Panc1 (cell line): ENCODE measurements at regions not wholly inside any gene's neighbourhood (a gene's known extent, or its start where the extent isn't known, plus 50 kb on each side); places are given as distances from the start of the nearest gene placed in this dataset.

Experiments used
- ATAC-seq: fragments of 200-7000 bp; cut with Tn5 transposase; 2 replicates; pipeline ENCODE4 v1.9.1; 2020; ENCODE audit warnings: mild to moderate bottlenecking, moderate library complexity
- BruUV-seq: library from RNA; stranded (reverse); fragments of 400-500 nt; replicated peaks from 2 replicates; lab custom pipeline; 2021; lab: Mats Ljungman, UMichigan
- CTCF ChIA-PET: fragments of 300-600 bp; sonication (Branson Sonifier 250); formaldehyde crosslinking; loops from one replicate; lab custom pipeline; 2022; ENCODE audit warnings: antibody characterized with exemption; lab: Charles Lee
- POLR2A ChIA-PET: fragments of 300-600 bp; sonication (Branson Sonifier 250); formaldehyde crosslinking; loops from one replicate; lab custom pipeline; 2022; ENCODE audit warnings: antibody characterized with exemption; lab: Charles Lee
- DNase-seq: peaks from one replicate; pipeline ENCODE4 v3.0.0-alpha.2; 2010; ENCODE audit warnings: low read depth, low spot score
- H3K27ac ChIP-seq: 2 replicates; pipeline ENCODE4 v1.5.1; 2011; ENCODE audit warnings: mild to moderate bottlenecking, low read length, inconsistent platforms
- H3K27me3 ChIP-seq: fragments of 200-500 bp; sonication (Bioruptor generic); 2 replicates; pipeline ENCODE4 v1.6.0; 2014; ENCODE audit warnings: low read length, inconsistent platforms; ENCODE audit not compliant: control insufficient read depth, insufficient read depth
- H3K36me3 ChIP-seq: fragments of 200-500 bp; sonication (Bioruptor generic); 2 replicates; pipeline ENCODE4 v1.5.1; 2014; ENCODE audit warnings: inconsistent platforms, mild to moderate bottlenecking, low read length, moderate library complexity; ENCODE audit not compliant: control insufficient read depth, insufficient read depth
- H3K4me1 ChIP-seq: 2 replicates; pipeline ENCODE4 v1.5.1; 2011; ENCODE audit warnings: inconsistent platforms, mild to moderate bottlenecking, low read length, moderate library complexity; ENCODE audit not compliant: control insufficient read depth, insufficient read depth
- H3K4me3 ChIP-seq, 2 experiments: 2 replicates each; pipeline ENCODE4 v1.5.1; 2011 to 2012; ENCODE audit warnings: low read depth in 2 of 2, low read length in 2 of 2, mild to moderate bottlenecking in 2 of 2, inconsistent platforms in 1 of 2, moderate library complexity in 1 of 2
- H3K9me3 ChIP-seq: fragments of 200-500 bp; sonication (Bioruptor generic); 2 replicates; pipeline ENCODE4 v1.5.1; 2014; ENCODE audit warnings: low read depth, mild to moderate bottlenecking, inconsistent platforms, low read length, moderate library complexity; ENCODE audit not compliant: control insufficient read depth, insufficient read depth
- POLR2AphosphoS5 ChIP-seq: IDR thresholded peaks from 2 replicates; pipeline ENCODE4 v1.6.1; 2012; ENCODE audit warnings: mild to moderate bottlenecking, low read depth, low read length, moderate library complexity
- SIN3A ChIP-seq: IDR thresholded peaks from 2 replicates; pipeline ENCODE4 v1.6.1; 2012; ENCODE audit warnings: low read depth, mild to moderate bottlenecking, low read length, moderate library complexity, borderline replicate concordance; ENCODE audit not compliant: insufficient read depth
- TCF7L2 ChIP-seq: IDR thresholded peaks from 2 replicates; pipeline ENCODE4 v1.6.1; 2011; ENCODE audit warnings: mild to moderate bottlenecking, low read depth, low read length, inconsistent platforms
- in situ Hi-C: cut with HindIII; loops from 2 replicates; pipeline ENCODE4 v1.10.0; 2016; ENCODE audit warnings: low sequenced_read_pairs, low pct_unique_long_range_greater_than_20kb
- intact Hi-C: fragments of 100-400 bp; cut with micrococcal nuclease; formaldehyde crosslinking; loops from one replicate; pipeline ENCODE4 v1.10.0; 2022; ENCODE audit not compliant: unreplicated experiment
- TF ChIP-seq, protein P1 (sequence below): fragments of 450-650 bp; IDR thresholded peaks from 2 replicates; pipeline ENCODE4 v1.5.1; 2017; ENCODE audit warnings: mild to moderate bottlenecking
- TF ChIP-seq, protein P2 (sequence below), 2 experiments: IDR thresholded peaks; 2 replicates each; pipeline ENCODE4 v1.6.1; 2011 to 2012; ENCODE audit warnings: low read depth in 2 of 2, control low read depth in 1 of 2, low read length in 1 of 2, mild to moderate bottlenecking in 1 of 2, moderate library complexity in 1 of 2; ENCODE audit not compliant: insufficient read depth in 1 of 2

DNA sequence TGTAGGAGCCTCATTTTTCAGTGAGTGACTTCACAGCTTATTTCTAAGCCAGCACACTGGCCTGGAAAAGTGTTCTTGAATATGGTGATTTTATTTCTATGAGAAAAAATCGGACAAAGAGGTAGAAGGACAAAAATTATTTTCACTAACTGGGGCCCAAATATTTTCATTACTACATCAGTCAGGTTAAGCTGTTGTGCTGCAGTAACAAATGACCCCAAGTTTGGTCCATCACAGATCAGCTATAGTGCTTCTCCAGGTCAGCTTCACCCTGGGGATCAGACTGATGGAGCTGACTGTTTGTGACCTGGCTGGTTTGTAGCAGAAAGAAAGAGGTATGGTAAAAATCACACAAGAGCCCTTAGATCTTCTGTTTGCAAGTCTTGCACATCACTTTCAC lies 97.9 kb upstream of the STT3B start:
- Histone ChIP-seq H3K9me3 (peaks cover 3% of the 10 kb centered on the region; the same call in 1 of the 2 replicates), H3K4me3 (no peak overlapping the region), H3K4me1 (no peaks in the 10 kb centered on the region), H3K27me3 (no peaks in the 10 kb centered on the region), H3K27ac (no peak overlapping the region), H3K36me3 (no peaks in the 10 kb centered on the region)
- in situ Hi-C loops, result no loop called here
- TF ChIP-seq, protein P1, sequence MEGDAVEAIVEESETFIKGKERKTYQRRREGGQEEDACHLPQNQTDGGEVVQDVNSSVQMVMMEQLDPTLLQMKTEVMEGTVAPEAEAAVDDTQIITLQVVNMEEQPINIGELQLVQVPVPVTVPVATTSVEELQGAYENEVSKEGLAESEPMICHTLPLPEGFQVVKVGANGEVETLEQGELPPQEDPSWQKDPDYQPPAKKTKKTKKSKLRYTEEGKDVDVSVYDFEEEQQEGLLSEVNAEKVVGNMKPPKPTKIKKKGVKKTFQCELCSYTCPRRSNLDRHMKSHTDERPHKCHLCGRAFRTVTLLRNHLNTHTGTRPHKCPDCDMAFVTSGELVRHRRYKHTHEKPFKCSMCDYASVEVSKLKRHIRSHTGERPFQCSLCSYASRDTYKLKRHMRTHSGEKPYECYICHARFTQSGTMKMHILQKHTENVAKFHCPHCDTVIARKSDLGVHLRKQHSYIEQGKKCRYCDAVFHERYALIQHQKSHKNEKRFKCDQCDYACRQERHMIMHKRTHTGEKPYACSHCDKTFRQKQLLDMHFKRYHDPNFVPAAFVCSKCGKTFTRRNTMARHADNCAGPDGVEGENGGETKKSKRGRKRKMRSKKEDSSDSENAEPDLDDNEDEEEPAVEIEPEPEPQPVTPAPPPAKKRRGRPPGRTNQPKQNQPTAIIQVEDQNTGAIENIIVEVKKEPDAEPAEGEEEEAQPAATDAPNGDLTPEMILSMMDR, result no peak
- TF ChIP-seq SIN3A (no peak), TCF7L2 (no peak), POLR2AphosphoS5 (no peak)
- TF ChIP-seq, protein P2, sequence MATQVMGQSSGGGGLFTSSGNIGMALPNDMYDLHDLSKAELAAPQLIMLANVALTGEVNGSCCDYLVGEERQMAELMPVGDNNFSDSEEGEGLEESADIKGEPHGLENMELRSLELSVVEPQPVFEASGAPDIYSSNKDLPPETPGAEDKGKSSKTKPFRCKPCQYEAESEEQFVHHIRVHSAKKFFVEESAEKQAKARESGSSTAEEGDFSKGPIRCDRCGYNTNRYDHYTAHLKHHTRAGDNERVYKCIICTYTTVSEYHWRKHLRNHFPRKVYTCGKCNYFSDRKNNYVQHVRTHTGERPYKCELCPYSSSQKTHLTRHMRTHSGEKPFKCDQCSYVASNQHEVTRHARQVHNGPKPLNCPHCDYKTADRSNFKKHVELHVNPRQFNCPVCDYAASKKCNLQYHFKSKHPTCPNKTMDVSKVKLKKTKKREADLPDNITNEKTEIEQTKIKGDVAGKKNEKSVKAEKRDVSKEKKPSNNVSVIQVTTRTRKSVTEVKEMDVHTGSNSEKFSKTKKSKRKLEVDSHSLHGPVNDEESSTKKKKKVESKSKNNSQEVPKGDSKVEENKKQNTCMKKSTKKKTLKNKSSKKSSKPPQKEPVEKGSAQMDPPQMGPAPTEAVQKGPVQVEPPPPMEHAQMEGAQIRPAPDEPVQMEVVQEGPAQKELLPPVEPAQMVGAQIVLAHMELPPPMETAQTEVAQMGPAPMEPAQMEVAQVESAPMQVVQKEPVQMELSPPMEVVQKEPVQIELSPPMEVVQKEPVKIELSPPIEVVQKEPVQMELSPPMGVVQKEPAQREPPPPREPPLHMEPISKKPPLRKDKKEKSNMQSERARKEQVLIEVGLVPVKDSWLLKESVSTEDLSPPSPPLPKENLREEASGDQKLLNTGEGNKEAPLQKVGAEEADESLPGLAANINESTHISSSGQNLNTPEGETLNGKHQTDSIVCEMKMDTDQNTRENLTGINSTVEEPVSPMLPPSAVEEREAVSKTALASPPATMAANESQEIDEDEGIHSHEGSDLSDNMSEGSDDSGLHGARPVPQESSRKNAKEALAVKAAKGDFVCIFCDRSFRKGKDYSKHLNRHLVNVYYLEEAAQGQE (IDR thresholded peaks at IDR 0.05; ENCODE audit: insufficient read depth in 1 of 2, low read depth in 2 of 2, low read length in 1 of 2), result no peak
- ChIA-PET CTCF (no interaction called here), POLR2A (no interaction called here)
- intact Hi-C loops, result no loop called here
- no peak for DNase-seq
- ATAC-seq, result no peak
- no TSS peak for BruUV-seq

DNA sequence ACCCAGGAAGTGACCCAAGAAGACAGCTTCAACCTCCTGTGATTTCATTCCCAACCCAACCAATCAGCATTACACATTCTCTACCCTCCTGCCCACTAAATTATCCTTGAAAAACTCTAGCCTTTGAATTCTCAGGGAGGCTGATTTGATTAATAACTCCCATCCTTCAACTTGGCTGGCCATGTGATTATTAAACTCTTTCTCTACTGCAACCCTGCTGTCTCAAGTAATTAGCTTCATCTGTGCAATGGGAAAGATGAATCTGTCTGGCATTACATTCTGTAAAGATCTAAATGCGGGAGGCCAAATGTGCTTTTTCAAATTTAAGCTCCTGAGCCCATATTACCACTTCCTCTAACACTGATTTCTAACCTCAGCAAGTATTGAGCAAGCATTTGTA lies 95.9 kb upstream of the STT3B start:
- POLR2A ChIA-PET, result no interaction called here
- TF ChIP-seq, protein P2 (IDR thresholded peaks at IDR 0.05; ENCODE audit: insufficient read depth in 1 of 2, low read depth in 2 of 2, low read length in 1 of 2), result no peak
- no peak for TF ChIP-seq SIN3A
- TF ChIP-seq, protein P1, result no peak
- no peak for TF ChIP-seq TCF7L2
- TF ChIP-seq POLR2AphosphoS5, result no peak
- BruUV-seq, result no TSS peak
- Histone ChIP-seq H3K9me3 (peaks cover 3% of the 10 kb centered on the region; the same call in 1 of the 2 replicates), H3K4me1 (no peaks in the 10 kb centered on the region), H3K4me3 (no peak overlapping the region), H3K36me3 (no peaks in the 10 kb centered on the region), H3K27ac (no peak overlapping the region), H3K27me3 (no peaks in the 10 kb centered on the region)
- in situ Hi-C loops (no loop called here), intact Hi-C loops (no loop called here)
- no peak for DNase-seq
- no peak for ATAC-seq
- CTCF ChIA-PET, result no interaction called here
